ENCODE measurements at regions not wholly inside any gene's neighbourhood (a gene's known extent, or its start where the extent isn't known, plus 50 kb on each side); places are given as distances from the start of the nearest gene placed in this dataset.
"Not testable (repeated sequence)": the region's sequence is repeated elsewhere in the genome, so short reads cannot be mapped to it uniquely, and the experiment has no call there.

GRCh38 chr3:163361357-163361878 lies 1716.9 kb downstream of the SI start:
- not testable (repeated sequence) for DNase-seq

DNA sequence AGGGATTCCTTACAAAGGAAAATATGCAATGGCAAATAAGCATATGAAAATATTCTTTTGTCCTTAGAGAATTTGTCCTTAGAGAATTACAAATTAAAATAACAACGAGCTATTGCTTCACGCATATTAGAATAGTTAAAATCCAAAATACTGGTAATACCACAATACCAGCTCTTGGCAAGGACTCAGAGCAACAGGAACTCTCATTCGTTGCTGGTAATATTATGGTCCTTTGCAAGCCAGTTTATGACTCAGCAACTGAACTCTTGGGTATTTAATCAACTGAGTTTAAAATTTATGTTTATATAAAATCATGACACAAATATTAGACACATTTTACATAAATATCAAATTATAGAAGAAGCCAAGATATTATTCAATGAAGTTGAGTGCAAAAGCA lies 1730.4 kb downstream of the SI start:
- DNase-seq = no peak

GRCh38 chr3:163335429-163335828 lies 1742.9 kb downstream of the SI start:
- DNase-seq = no peak

DNA sequence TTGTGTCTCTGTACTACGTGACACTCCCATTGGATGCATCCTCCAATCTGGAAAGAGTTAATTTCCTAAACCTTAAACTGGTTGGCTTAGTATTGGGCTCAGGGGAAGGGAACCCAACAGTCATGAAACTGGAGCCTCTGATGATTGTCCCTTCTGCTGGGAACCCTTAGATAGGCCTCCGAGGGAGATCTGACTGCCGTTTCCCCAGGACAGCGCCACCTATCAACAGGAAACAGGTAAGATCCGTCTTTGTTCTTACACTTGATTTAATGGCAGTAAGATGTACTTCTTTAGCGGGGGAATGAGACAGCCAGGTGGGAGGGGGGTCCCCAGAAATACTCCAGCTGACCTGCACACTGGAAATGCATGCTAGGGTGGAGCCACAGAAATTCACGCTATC lies 1749.6 kb downstream of the SI start:
- DNase-seq = no peak

GRCh38 chr3:163327086-163327485 lies 1751.2 kb downstream of the SI start:
- DNase-seq = no peak

GRCh38 chr3:163315786-163316185 lies 1762.5 kb downstream of the SI start:
- no peak for DNase-seq

GRCh38 chr3:163306405-163306804 lies 1771.9 kb downstream of the SI start:
- no peak for DNase-seq

- DNase-seq = no peak
These were observed 1777.1 kb downstream of the OTOL1 start for GRCh38 chr3:163273694-163274093.

DNA sequence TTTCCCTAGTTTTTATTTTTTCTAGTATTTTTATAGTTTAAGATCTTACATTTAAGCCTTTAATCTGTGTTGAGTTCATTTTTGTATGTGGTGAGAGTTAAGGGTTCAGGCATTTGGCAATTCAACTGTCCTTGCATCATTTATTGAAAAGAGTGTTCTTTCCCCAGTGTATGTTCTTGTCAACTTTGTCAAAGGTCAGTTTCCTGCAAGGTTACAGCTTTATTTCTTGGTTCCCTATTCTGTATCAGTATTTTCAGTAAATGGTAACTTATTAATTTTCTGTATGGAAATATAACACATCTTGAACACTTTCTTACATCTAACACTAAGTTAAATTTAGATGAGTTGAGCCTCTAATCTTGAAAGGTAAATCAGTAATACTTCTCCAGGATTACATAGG lies 1770.1 kb downstream of the OTOL1 start:
- no peak for DNase-seq

DNA sequence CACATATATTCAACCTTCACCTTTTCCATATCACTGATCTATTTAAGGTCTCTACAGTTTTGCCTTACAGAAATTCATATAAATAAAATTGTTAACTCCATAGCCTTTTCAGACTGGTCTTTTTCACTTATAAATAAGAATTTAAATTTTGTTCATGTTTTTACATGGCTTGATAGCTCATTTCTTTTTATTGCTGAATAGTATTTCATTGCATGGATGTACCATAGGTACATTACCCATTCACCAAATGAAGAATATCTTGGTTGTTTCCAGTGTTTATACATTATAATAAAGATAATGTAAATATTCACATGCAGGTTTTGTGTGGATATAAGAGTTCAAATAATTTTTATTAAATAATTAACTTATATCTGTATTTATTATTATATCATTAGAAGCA lies 1765.0 kb downstream of the OTOL1 start:
- no peak for DNase-seq

GRCh38 chr3:163261056-163261455 lies 1764.4 kb downstream of the OTOL1 start:
- no peak for DNase-seq

DNA sequence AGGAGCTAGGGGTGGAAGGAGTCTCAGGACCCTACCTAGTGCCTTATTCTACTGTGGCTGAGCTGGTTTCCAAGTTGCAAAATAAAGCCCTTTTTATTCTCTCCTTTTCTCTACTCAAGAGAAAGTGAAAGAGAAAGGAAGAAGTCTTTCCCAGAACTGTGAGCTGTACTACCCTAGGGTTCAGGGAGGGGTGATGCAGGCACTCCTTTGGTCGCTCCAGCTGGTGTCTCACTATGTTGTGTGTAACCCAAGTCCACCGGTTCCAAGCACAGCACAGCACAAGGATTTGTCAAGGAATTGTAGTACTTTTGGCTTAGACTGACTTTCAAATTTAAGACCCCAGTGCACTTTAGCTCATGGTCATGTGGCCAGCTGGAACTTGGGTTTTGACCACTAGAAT lies 1721.7 kb downstream of the OTOL1 start:
- DNase-seq = no peak

- no peak for DNase-seq
These were observed 1717.2 kb downstream of the OTOL1 start for GRCh38 chr3:163213838-163214237.

GRCh38 chr3:163196815-163197374 lies 1700.3 kb downstream of the OTOL1 start:
- DNase-seq = no peak

GRCh38 chr3:163196245-163196644 lies 1699.6 kb downstream of the OTOL1 start:
- DNase-seq = no peak

- no peak for DNase-seq
These were observed 1689.2 kb downstream of the OTOL1 start for GRCh38 chr3:163185721-163186350.

DNA sequence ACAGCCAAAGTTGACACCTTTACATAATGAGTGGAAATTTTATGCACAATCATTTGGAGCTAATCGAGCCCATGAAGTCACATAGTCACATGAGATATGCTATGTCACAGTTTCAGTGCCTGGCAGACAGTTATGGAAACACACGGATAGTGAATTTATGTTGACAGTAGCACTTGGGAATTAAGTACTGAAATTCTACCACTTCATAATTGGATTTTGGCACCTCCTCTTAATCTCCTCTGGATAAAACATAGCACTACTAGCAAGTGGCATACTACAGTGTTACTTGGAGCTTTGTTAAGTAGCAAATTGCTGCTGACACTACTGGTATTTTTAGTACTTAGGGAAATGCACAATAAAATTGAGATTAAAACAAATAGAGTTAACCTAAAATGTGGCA lies 1679.4 kb downstream of the OTOL1 start:
- DNase-seq = no peak

GRCh38 chr3:163172513-163172912 lies 1675.9 kb downstream of the OTOL1 start:
- not testable (repeated sequence) for DNase-seq

DNA sequence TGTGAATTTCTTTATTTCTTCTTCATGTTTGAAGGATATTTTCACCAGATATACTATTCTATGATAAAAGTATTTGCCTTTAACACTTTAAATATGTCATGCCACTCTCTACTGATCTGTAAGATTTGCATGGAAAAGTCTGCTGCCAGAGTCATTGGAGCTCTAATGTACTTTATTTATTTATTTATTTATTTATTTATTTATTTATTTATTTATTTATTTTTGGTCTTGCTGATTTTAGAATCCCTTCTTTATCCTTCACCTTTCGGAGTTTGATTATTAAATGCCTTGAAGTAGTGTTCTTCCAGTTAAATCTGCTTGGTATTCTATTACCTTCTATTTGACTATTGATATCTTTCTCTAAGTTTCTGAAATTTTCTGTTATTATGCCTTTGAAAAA lies 1669.6 kb downstream of the OTOL1 start:
- no peak for DNase-seq

DNA sequence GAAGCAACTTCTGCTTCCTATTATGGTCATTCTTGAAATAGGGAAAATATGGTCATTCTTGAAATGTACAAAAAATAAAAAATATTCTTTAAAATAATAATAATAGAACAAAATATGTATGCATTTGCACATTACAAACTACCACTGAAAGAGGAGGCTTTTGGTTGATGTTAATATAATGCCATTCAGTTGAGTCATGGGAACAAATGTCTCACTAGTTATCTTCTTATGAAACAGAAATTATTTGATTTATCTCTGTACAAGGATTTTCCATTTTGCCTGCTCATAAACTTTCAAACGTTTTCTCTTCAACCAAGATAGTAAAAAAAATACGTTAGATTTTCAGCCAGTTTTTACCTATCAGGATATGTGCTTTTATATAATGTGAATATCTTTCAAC lies 1662.7 kb downstream of the OTOL1 start:
- DNase-seq = no peak

DNA sequence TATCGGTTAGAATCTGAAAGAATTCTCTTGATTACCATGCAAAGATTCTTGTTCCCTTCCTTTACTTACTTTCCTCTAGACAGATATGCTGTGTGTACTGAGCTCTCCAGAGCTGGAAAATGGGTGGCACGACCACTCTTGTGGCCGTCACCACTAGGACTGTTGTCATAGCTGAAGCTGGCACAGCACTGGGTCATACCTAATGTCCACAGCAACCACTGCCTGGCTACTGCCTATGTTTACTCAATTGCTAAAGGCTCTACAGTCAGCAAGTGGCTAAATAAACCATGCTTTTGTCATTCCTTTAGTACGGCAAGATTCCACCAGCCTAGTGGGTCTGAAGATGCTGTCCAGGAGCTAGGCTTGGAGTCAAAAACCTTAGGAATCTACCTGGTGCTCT lies 1643.0 kb downstream of the OTOL1 start:
- no peak for DNase-seq

DNA sequence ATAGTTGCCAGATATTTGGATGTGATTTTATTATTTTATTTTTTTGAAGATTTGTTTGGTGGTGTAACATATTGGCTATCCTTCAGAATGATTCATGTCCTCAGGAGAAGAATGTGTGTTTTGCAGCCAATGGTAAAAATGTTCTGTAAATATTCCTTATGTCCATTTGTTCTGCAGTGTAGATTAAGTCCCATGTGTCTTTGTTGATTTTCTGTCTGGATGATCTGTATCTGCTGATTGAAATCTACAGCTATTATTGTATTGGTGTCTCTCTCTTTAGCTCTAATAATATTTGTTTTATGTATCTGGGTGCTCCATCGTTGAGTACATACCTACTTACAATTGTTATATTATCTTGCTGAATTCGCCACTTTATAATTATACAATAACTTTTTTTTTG lies 1641.7 kb downstream of the OTOL1 start:
- no peak for DNase-seq

- no peak for DNase-seq
These were observed 1635.5 kb downstream of the OTOL1 start for GRCh38 chr3:163132111-163132510.

- no peak for DNase-seq
These were observed 1632.7 kb downstream of the OTOL1 start for GRCh38 chr3:163129287-163129686.

DNA sequence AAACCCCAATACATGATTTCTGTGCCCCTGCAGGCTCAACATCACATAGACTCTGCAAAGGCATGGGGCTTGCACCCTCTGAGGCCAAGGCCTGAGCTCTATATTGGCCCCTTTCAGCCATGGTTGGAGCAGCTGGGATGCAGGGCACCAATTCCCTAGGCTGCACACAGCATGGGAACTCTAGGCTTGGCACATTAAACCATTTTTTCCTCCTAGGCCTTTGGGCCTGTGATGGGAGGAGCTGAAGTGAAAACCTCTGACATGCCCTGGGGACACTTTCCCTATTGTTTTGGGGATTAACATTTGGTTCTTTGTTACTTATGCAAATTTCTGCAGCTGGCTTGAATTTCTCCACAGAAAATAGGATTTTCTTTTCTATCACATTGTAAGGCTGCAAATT lies 1629.5 kb downstream of the OTOL1 start:
- no peak for DNase-seq
